Endodermal cell (in vitro differentiated cells): ENCODE measurements at regions not wholly inside any gene's neighbourhood (a gene's known extent, or its start where the extent isn't known, plus 50 kb on each side); places are given as distances from the start of the nearest gene placed in this dataset.
"Not testable (repeated sequence)": the region's sequence is repeated elsewhere in the genome, so short reads cannot be mapped to it uniquely, and the experiment has no call there.

Experiments used
- DNase-seq: peaks from one replicate; pipeline ENCODE4 v3.0.0-alpha.2; 2017
- H3K27ac ChIP-seq: 2 replicates; pipeline ENCODE4 v1.5.1; 2013; ENCODE audit warnings: mild to moderate bottlenecking, low read depth, low read length, moderate library complexity
- H3K27me3 ChIP-seq: 2 replicates; pipeline ENCODE4 v1.6.1; 2013; ENCODE audit warnings: mild to moderate bottlenecking, low read length, moderate library complexity; ENCODE audit not compliant: insufficient read depth, control insufficient read depth, poor library complexity, severe bottlenecking
- H3K36me3 ChIP-seq: 2 replicates; pipeline ENCODE4 v1.7.0; 2013; ENCODE audit warnings: mild to moderate bottlenecking, low read length, moderate library complexity; ENCODE audit not compliant: control insufficient read depth, insufficient read depth
- H3K4me1 ChIP-seq: one replicate; pipeline ENCODE4 v1.7.0; 2013; ENCODE audit warnings: low read length; ENCODE audit not compliant: control insufficient read depth, insufficient read depth
- H3K4me3 ChIP-seq: 2 replicates; pipeline ENCODE4 v1.5.1; 2013; ENCODE audit warnings: mild to moderate bottlenecking, low read length, moderate library complexity
- H3K9ac ChIP-seq: 2 replicates; pipeline ENCODE4 v1.6.1; 2013; ENCODE audit warnings: mild to moderate bottlenecking, low read length, moderate library complexity; ENCODE audit not compliant: poor library complexity, severe bottlenecking; ENCODE audit errors: extremely low read depth
- H3K9me3 ChIP-seq: 2 replicates; pipeline ENCODE4 v1.6.1; 2013; ENCODE audit warnings: mild to moderate bottlenecking, low read length, moderate library complexity; ENCODE audit not compliant: control insufficient read depth
- H3K27ac Mint-ChIP-seq: 2 replicates; pipeline ENCODE4 v1.8.0; 2020; ENCODE audit warnings: mixed read lengths
- H3K27me3 Mint-ChIP-seq: 2 replicates; pipeline ENCODE4 v1.8.0; 2021; ENCODE audit warnings: mild to moderate bottlenecking, mixed read lengths; ENCODE audit not compliant: insufficient read depth
- H3K36me3 Mint-ChIP-seq: 2 replicates; pipeline ENCODE4 v1.8.0; 2020; ENCODE audit warnings: low read depth, mixed read lengths
- H3K4me1 Mint-ChIP-seq: 2 replicates; pipeline ENCODE4 v1.8.0; 2020; ENCODE audit warnings: mixed read lengths
- H3K4me3 Mint-ChIP-seq: 2 replicates; pipeline ENCODE4 v1.8.0; 2020; ENCODE audit warnings: mild to moderate bottlenecking, moderate library complexity, mixed read lengths
- H3K9me3 Mint-ChIP-seq: 2 replicates; pipeline ENCODE4 v1.8.0; 2020; ENCODE audit warnings: mild to moderate bottlenecking, mixed read lengths
- CTCF ChIP-seq: fragments of 200-600 bp; sonication (generic); conservative IDR thresholded peaks from 2 replicates; pipeline ENCODE4 v1.5.0; 2021; ENCODE audit warnings: antibody characterized with exemption, mild to moderate bottlenecking
- WGBS, 2 experiments: methylation state at CpG; one replicate each; pipeline versions ENCODE4 v1.1.5 to v1.1.7; 2013; ENCODE audit warnings: missing lambda C conversion rate in 2 of 2, mixed read lengths in 1 of 2; ENCODE audit not compliant: insufficient coverage in 1 of 2, insufficient read length in 1 of 2; 5-methylcytosine and 5-hydroxymethylcytosine counted together

GRCh38 chr3:143175940-143176894 is 56.6 kb downstream of the CHST2 start:
- not testable (repeated sequence) for H3K4me3 Mint-ChIP-seq, H3K27me3 Mint-ChIP-seq, H3K4me3 ChIP-seq, H3K36me3 ChIP-seq, H3K27ac ChIP-seq, H3K27ac Mint-ChIP-seq, DNase-seq, H3K4me1 ChIP-seq, H3K27me3 ChIP-seq, H3K9ac ChIP-seq, H3K4me1 Mint-ChIP-seq, H3K36me3 Mint-ChIP-seq
- peaks cover 24% of the 10 kb centered on the region for H3K9me3 Mint-ChIP-seq
- 95 to 100% methylated on average over 1 to 33 of the region's 47 CpGs for WGBS, 2 experiments
- H3K9me3 ChIP-seq, result peaks cover 12% of the 10 kb centered on the region

- H3K36me3 Mint-ChIP-seq, H3K4me1 Mint-ChIP-seq, H3K27me3 ChIP-seq, H3K27ac Mint-ChIP-seq, H3K4me3 Mint-ChIP-seq, H3K4me3 ChIP-seq, H3K9me3 ChIP-seq, H3K4me1 ChIP-seq, DNase-seq, H3K27ac ChIP-seq, H3K9ac ChIP-seq, H3K27me3 Mint-ChIP-seq, H3K36me3 ChIP-seq: not testable (repeated sequence)
- 90% methylated on average over 6 of the region's 6 CpGs; no CpG with 5 or more reads in 1 of the 2 experiments for WGBS, 2 experiments
- peaks cover 17% of the 10 kb centered on the region for H3K9me3 Mint-ChIP-seq
Measured at GRCh38 chr3:143177965-143178364, 58.4 kb downstream of the CHST2 start.

GRCh38 chr3:143178775-143179548 is 59.4 kb downstream of the CHST2 start:
- DNase-seq, H3K36me3 Mint-ChIP-seq, H3K4me1 Mint-ChIP-seq: not testable (repeated sequence)

GRCh38 chr3:143179603-143180002 is 60.0 kb downstream of the CHST2 start:
- Histone ChIP-seq H3K27ac (no peak overlapping the region), H3K4me3 (no peak overlapping the region), H3K36me3 (no peaks in the 10 kb centered on the region), H3K9me3 (no peaks in the 10 kb centered on the region), H3K4me1 (no peaks in the 10 kb centered on the region), H3K9ac (no peak overlapping the region), H3K27me3 (no peaks in the 10 kb centered on the region)
- H3K27ac Mint-ChIP-seq, result no peak overlapping the region
- no peaks in the 10 kb centered on the region for H3K4me1 Mint-ChIP-seq
- H3K27me3 Mint-ChIP-seq, result peaks cover 3% of the 10 kb centered on the region
- no peak for DNase-seq
- no peak for TF ChIP-seq CTCF
- H3K9me3 Mint-ChIP-seq, result peaks cover 7% of the 10 kb centered on the region
- 90 to 96% methylated on average over 2 to 3 of the region's 5 CpGs for WGBS, 2 experiments
- no peak overlapping the region for H3K4me3 Mint-ChIP-seq
- no peaks in the 10 kb centered on the region for H3K36me3 Mint-ChIP-seq

More at GRCh38 chr3:143178775-143179548, 59.4 kb downstream of the CHST2 start:
- H3K27ac ChIP-seq, H3K27ac Mint-ChIP-seq, H3K4me1 ChIP-seq, H3K36me3 ChIP-seq, H3K9me3 Mint-ChIP-seq, H3K27me3 Mint-ChIP-seq, H3K4me3 Mint-ChIP-seq, H3K9ac ChIP-seq, H3K9me3 ChIP-seq, H3K4me3 ChIP-seq, H3K27me3 ChIP-seq: not testable (repeated sequence)
- 91% methylated on average over 3 of the region's 3 CpGs; no CpG with 5 or more reads in 1 of the 2 experiments for WGBS, 2 experiments

- H3K36me3 Mint-ChIP-seq, H3K4me1 Mint-ChIP-seq, H3K27me3 ChIP-seq, H3K9me3 ChIP-seq, H3K4me3 Mint-ChIP-seq, H3K9ac ChIP-seq, H3K27ac Mint-ChIP-seq, H3K27me3 Mint-ChIP-seq, H3K4me3 ChIP-seq, H3K36me3 ChIP-seq, H3K4me1 ChIP-seq, DNase-seq, H3K27ac ChIP-seq, H3K9me3 Mint-ChIP-seq: not testable (repeated sequence)
- 85 to 86% methylated on average over 2 of the region's 2 CpGs for WGBS, 2 experiments
Measured at GRCh38 chr3:143180860-143181259, 61.3 kb downstream of the CHST2 start.

GRCh38 chr3:143181977-143182376 is 62.4 kb downstream of the CHST2 start:
- H3K4me3 Mint-ChIP-seq, H3K9me3 Mint-ChIP-seq, H3K4me1 ChIP-seq, H3K27me3 ChIP-seq, DNase-seq, H3K27ac ChIP-seq, H3K9ac ChIP-seq, H3K27me3 Mint-ChIP-seq, H3K4me1 Mint-ChIP-seq, H3K4me3 ChIP-seq, H3K9me3 ChIP-seq, H3K36me3 ChIP-seq, H3K27ac Mint-ChIP-seq, H3K36me3 Mint-ChIP-seq: not testable (repeated sequence)
- 83 to 100% methylated on average over 1 of the region's 1 CpG for WGBS, 2 experiments
